ENCODE measurements at regions not wholly inside any gene's neighbourhood (a gene's known extent, or its start where the extent isn't known, plus 50 kb on each side); places are given as distances from the start of the nearest gene placed in this dataset.

- TF ChIP-seq EZH2 (IDR thresholded peaks at IDR 0.05), result no peak
- no peak for TF ChIP-seq POLR2AphosphoS5 (IDR thresholded peaks at IDR 0.05; ENCODE audit: borderline replicate concordance, low read depth, low read length)
These were observed 78.2 kb upstream of the NXT1 start for GRCh38 chr20:23272176-23273029.

Data from SK-N-MC (cell line).